SK-N-SH treated with all-trans-retinoic acid at 6 μM for 48 hours (cell line): ENCODE measurements at regions not wholly inside any gene's neighbourhood (a gene's known extent, or its start where the extent isn't known, plus 50 kb on each side); places are given as distances from the start of the nearest gene placed in this dataset.
"Not testable (repeated sequence)": the region's sequence is repeated elsewhere in the genome, so short reads cannot be mapped to it uniquely, and the experiment has no call there.

Source experiments
- ATAC-seq: fragments of 200-7000 bp; cut with Tn5 transposase; 3 replicates; pipeline ENCODE4 v1.9.1; 2020; ENCODE audit warnings: mild to moderate bottlenecking, moderate library complexity
- ARNTL ChIP-seq: fragments of 450-650 bp; formaldehyde crosslinking; IDR thresholded peaks from 2 replicates; pipeline ENCODE4 v1.5.0; 2020; ENCODE audit warnings: low read depth, mild to moderate bottlenecking, moderate library complexity, borderline replicate concordance
- BACH2 ChIP-seq: fragments of 250-450 bp; sonication (Bioruptor Pico); IDR thresholded peaks from 2 replicates; pipeline ENCODE4 v1.9.0; 2021; ENCODE audit warnings: mild to moderate bottlenecking, borderline replicate concordance
- CREB5 ChIP-seq: fragments of 250-450 bp; sonication (Bioruptor Pico); IDR thresholded peaks from 2 replicates; pipeline ENCODE4 v1.5.1; 2020; ENCODE audit warnings: low read depth, mild to moderate bottlenecking, moderate library complexity
- CSDC2 ChIP-seq: fragments of 250-450 bp; sonication (Bioruptor Pico); IDR thresholded peaks from 2 replicates; pipeline ENCODE4 v1.5.0; 2020; ENCODE audit warnings: mild to moderate bottlenecking, moderate library complexity
- ESRRG ChIP-seq: fragments of 250-450 bp; sonication (Bioruptor Pico); IDR thresholded peaks from 2 replicates; pipeline ENCODE4 v1.6.1; 2021; ENCODE audit warnings: mild to moderate bottlenecking
- GLIS3 ChIP-seq: fragments of 250-450 bp; sonication (Bioruptor Pico); IDR thresholded peaks from 2 replicates; pipeline ENCODE4 v1.5.0; 2020; ENCODE audit warnings: mild to moderate bottlenecking, moderate library complexity
- ISL1 ChIP-seq: fragments of 250-450 bp; sonication (Bioruptor Pico); IDR thresholded peaks from 2 replicates; pipeline ENCODE4 v2.1.2; 2022; ENCODE audit warnings: mild to moderate bottlenecking, moderate library complexity
- OSR1 ChIP-seq: fragments of 250-450 bp; sonication (Bioruptor Pico); IDR thresholded peaks from 2 replicates; pipeline ENCODE4 v1.8.0; 2022; ENCODE audit warnings: moderate library complexity, mild to moderate bottlenecking, inconsistent platforms
- PATZ1 ChIP-seq: fragments of 250-450 bp; sonication (Bioruptor Pico); IDR thresholded peaks from 2 replicates; pipeline ENCODE4 v1.8.0; 2020; ENCODE audit warnings: mild to moderate bottlenecking, moderate library complexity, borderline replicate concordance
- POU6F1 ChIP-seq: fragments of 250-450 bp; sonication (Bioruptor Pico); IDR thresholded peaks from 2 replicates; pipeline ENCODE4 v1.8.0; 2021; ENCODE audit warnings: low read depth, mild to moderate bottlenecking, moderate library complexity, borderline replicate concordance
- PPARA ChIP-seq: fragments of 250-450 bp; sonication (Bioruptor Pico); IDR thresholded peaks from 2 replicates; pipeline ENCODE4 v1.5.0; 2020; ENCODE audit warnings: mild to moderate bottlenecking, borderline replicate concordance
- RARB ChIP-seq: fragments of 250-450 bp; sonication (Bioruptor Pico); IDR thresholded peaks from 2 replicates; pipeline ENCODE4 v1.8.0; 2021; ENCODE audit warnings: mild to moderate bottlenecking, moderate library complexity
- SNAI2 ChIP-seq: fragments of 250-450 bp; sonication (Bioruptor Pico); IDR thresholded peaks from 2 replicates; pipeline ENCODE4 v1.5.0; 2020; ENCODE audit warnings: mild to moderate bottlenecking, moderate library complexity
- TCF4 ChIP-seq: fragments of 250-450 bp; sonication (Bioruptor Pico); IDR thresholded peaks from 2 replicates; pipeline ENCODE4 v1.8.0; 2021; ENCODE audit warnings: mild to moderate bottlenecking, moderate library complexity, borderline replicate concordance
- TOX ChIP-seq: fragments of 250-450 bp; sonication (Bioruptor Pico); IDR thresholded peaks from 2 replicates; pipeline ENCODE4 v1.8.0; 2021; ENCODE audit warnings: mild to moderate bottlenecking, moderate library complexity, borderline replicate concordance
- TSHZ2 ChIP-seq: fragments of 250-450 bp; sonication (Bioruptor Pico); IDR thresholded peaks from 2 replicates; pipeline ENCODE4 v1.5.0; 2020; ENCODE audit warnings: mild to moderate bottlenecking, moderate library complexity
- ZC3H10 ChIP-seq: fragments of 250-450 bp; sonication (Bioruptor Pico); IDR thresholded peaks from 2 replicates; pipeline ENCODE4 v1.5.1; 2021; ENCODE audit warnings: mild to moderate bottlenecking, moderate library complexity
- ZFP3 ChIP-seq: fragments of 250-450 bp; sonication (Bioruptor Pico); IDR thresholded peaks from 2 replicates; pipeline ENCODE4 v1.5.0; 2020; ENCODE audit warnings: mild to moderate bottlenecking, moderate library complexity
- ZFP30 ChIP-seq: fragments of 450-650 bp; formaldehyde crosslinking; IDR thresholded peaks from 2 replicates; pipeline ENCODE4 v1.5.0; 2022; ENCODE audit warnings: mild to moderate bottlenecking, moderate library complexity
- ZNF565 ChIP-seq: fragments of 450-650 bp; formaldehyde crosslinking; conservative IDR thresholded peaks from 2 replicates; pipeline ENCODE4 v1.5.0; 2020; ENCODE audit warnings: low read depth, mild to moderate bottlenecking, moderate library complexity
- ZNF70 ChIP-seq: fragments of 450-650 bp; formaldehyde crosslinking; IDR thresholded peaks from 2 replicates; pipeline ENCODE4 v1.5.0; 2020; ENCODE audit warnings: mild to moderate bottlenecking, moderate library complexity
- ZNF8 ChIP-seq: fragments of 450-650 bp; formaldehyde crosslinking; IDR thresholded peaks from 2 replicates; pipeline ENCODE4 v1.5.0; 2020; ENCODE audit warnings: mild to moderate bottlenecking, moderate library complexity

GRCh38 chr21:23138797-23139196 is 2140.6 kb downstream of the NCAM2 start:
- no peak for TF ChIP-seq TCF4 (CRISPR knock-in tag)
- TF ChIP-seq BACH2: no peak
- TF ChIP-seq ESRRG (CRISPR knock-in tag): no peak
- TF ChIP-seq RARB: no peak
- TF ChIP-seq ISL1 (CRISPR knock-in tag): no peak
- TF ChIP-seq ZFP3 (CRISPR knock-in tag): no peak
- TF ChIP-seq ZC3H10: no peak
- TF ChIP-seq CREB5 (CRISPR knock-in tag): no peak
- no peak for TF ChIP-seq ZNF8 (CRISPR knock-in tag)
- no peak for TF ChIP-seq GLIS3 (CRISPR knock-in tag)
- TF ChIP-seq PATZ1 (CRISPR knock-in tag): no peak
- no peak for TF ChIP-seq PPARA
- no peak for TF ChIP-seq ZFP30 (CRISPR knock-in tag)
- no peak for TF ChIP-seq ARNTL (CRISPR knock-in tag)
- no peak for TF ChIP-seq SNAI2 (CRISPR knock-in tag)
- TF ChIP-seq ZNF70 (CRISPR knock-in tag): no peak

GRCh38 chr21:23152130-23152529 is 2153.9 kb downstream of the NCAM2 start:
- ATAC-seq: no peak
- no peak for TF ChIP-seq ZNF70 (CRISPR knock-in tag)
- TF ChIP-seq BACH2: no peak
- TF ChIP-seq POU6F1 (CRISPR knock-in tag): no peak
- TF ChIP-seq TOX (CRISPR knock-in tag): no peak
- TF ChIP-seq ZNF565 (CRISPR knock-in tag): no peak
- no peak for TF ChIP-seq ZC3H10

More at GRCh38 chr21:23138797-23139196, 2140.6 kb downstream of the NCAM2 start:
- ATAC-seq: no peak

- not testable (repeated sequence) for ATAC-seq
These were observed 2155.6 kb downstream of the NCAM2 start for GRCh38 chr21:23153842-23154241.

- TF ChIP-seq CREB5 (CRISPR knock-in tag) (no peak), ESRRG (CRISPR knock-in tag) (no peak), ZFP30 (CRISPR knock-in tag) (no peak), SNAI2 (CRISPR knock-in tag) (no peak), ZNF565 (CRISPR knock-in tag) (no peak), POU6F1 (CRISPR knock-in tag) (no peak), ZFP3 (CRISPR knock-in tag) (no peak), OSR1 (no peak), TOX (CRISPR knock-in tag) (no peak), TSHZ2 (CRISPR knock-in tag) (no peak), ZC3H10 (no peak), PATZ1 (CRISPR knock-in tag) (no peak), PPARA (no peak), GLIS3 (CRISPR knock-in tag) (no peak), RARB (no peak), ZNF8 (CRISPR knock-in tag) (no peak), ARNTL (CRISPR knock-in tag) (no peak), ZNF70 (CRISPR knock-in tag) (no peak), CSDC2 (CRISPR knock-in tag) (no peak)
- TF ChIP-seq, all 23 proteins: peak for 0
- no peak for ATAC-seq
These were observed 2157.1 kb downstream of the NCAM2 start for GRCh38 chr21:23155281-23155680.
